Epithelial cell of esophagus (primary cell): ENCODE measurements at regions not wholly inside any gene's neighbourhood (a gene's known extent, or its start where the extent isn't known, plus 50 kb on each side); places are given as distances from the start of the nearest gene placed in this dataset.

Experiments
- DNase-seq: peaks from one replicate; pipeline ENCODE4 v3.0.0; 2010; ENCODE audit warnings: low read depth
- H3K4me3 ChIP-seq: 2 replicates; pipeline ENCODE4 v1.5.1; 2011; ENCODE audit warnings: mild to moderate bottlenecking, low read length, control low read depth
- TF ChIP-seq, protein P1 (sequence below): IDR thresholded peaks from 2 replicates; pipeline ENCODE4 v1.5.1; 2011; ENCODE audit warnings: low read depth, mild to moderate bottlenecking, low read length, control low read depth, inconsistent platforms; ENCODE audit not compliant: insufficient read depth; ENCODE audit errors: missing control alignments

DNA sequence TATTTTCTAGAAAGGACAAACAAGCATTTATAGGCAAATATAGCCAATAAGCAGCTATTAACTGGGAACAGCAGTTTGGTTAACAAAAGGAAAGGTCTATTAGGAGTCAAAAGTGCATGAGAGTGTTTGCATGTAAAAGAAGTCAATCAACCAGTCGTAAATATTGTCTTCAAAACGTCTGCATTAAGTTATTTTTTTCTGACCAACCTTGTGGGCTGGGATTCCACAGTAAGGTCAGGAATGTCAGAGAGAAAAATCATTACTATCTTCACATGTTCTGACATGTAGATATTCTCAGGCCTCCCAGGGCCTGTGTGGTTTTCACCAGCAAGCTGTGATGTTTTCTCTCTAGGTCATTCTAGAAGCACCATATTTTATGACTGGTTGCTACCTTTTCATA lies 922.5 kb downstream of the SUCLG1 start:
- no peak overlapping the region for H3K4me3 ChIP-seq
- TF ChIP-seq, protein P1, sequence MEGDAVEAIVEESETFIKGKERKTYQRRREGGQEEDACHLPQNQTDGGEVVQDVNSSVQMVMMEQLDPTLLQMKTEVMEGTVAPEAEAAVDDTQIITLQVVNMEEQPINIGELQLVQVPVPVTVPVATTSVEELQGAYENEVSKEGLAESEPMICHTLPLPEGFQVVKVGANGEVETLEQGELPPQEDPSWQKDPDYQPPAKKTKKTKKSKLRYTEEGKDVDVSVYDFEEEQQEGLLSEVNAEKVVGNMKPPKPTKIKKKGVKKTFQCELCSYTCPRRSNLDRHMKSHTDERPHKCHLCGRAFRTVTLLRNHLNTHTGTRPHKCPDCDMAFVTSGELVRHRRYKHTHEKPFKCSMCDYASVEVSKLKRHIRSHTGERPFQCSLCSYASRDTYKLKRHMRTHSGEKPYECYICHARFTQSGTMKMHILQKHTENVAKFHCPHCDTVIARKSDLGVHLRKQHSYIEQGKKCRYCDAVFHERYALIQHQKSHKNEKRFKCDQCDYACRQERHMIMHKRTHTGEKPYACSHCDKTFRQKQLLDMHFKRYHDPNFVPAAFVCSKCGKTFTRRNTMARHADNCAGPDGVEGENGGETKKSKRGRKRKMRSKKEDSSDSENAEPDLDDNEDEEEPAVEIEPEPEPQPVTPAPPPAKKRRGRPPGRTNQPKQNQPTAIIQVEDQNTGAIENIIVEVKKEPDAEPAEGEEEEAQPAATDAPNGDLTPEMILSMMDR = no peak
- DNase-seq = peak; percentile 48

- no peak for DNase-seq
- H3K4me3 ChIP-seq = no peak overlapping the region
- TF ChIP-seq, protein P1 = no peak
These were observed 924.7 kb downstream of the SUCLG1 start for GRCh38 chr2:83534416-83534815.

DNA sequence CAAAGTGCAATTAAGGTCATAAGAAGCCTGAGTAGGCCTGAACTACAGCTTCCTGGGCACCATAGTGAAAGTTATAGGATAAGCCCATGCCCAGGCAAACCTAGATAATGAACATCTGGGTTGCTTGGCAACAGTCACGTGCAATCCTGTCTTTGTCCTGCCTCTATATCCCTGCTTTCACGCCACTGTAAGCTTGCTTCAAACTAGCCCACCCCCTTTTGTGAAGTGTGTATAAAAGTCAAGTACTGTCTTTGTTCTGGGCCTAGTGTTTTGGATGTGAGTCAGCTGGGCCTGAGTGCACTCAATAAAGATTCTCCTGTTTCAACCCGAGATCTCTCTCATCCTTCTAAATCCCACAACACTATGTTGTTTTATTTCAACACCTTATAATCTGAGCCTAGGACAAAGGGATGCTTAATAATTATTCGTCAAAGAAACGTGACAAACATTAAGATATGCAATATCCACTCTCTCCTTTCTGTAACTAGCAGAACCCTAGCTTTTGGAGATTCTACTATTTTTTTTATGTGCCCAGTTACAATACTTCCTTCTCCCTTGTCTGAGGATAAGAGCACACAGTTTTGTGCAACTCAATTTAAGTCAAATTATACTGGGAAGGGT lies 927.8 kb downstream of the SUCLG1 start:
- DNase-seq = no peak
- TF ChIP-seq, protein P1 = no peak
- no peak overlapping the region for H3K4me3 ChIP-seq

- H3K4me3 ChIP-seq = no peak overlapping the region
- TF ChIP-seq, protein P1 = no peak
- no peak for DNase-seq
These were observed 930.3 kb downstream of the SUCLG1 start for GRCh38 chr2:83528767-83529166.

DNA sequence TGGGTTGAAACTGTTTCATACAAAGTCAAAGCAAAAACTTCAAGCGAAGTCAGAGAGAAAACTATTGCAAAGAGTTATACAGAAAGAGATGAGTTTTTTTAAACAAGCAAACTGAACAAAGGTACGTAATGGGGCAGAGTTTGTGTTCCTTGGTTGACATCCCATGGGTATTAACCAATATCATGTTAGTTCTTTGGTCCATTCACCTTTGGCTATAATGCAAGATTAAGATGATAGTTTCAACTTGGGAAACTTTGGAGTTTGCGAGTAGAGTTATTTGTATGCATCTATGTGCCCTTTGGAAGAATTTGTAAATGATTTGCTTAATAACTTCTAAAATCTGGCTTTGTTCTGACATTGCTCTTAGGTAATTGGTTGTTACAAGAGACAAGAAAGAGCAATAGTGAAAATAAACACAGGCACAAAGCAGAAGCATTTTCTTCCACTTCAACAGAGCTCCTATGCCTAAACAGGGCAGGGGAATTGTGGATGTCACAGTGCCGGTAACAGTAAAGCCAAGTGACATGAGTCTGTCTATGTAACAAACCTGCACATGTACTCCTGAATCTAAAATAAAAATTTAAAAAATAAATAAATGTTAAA lies 936.1 kb downstream of the SUCLG1 start:
- TF ChIP-seq, protein P1 = no peak
- H3K4me3 ChIP-seq = no peak overlapping the region
- DNase-seq = no peak

DNA sequence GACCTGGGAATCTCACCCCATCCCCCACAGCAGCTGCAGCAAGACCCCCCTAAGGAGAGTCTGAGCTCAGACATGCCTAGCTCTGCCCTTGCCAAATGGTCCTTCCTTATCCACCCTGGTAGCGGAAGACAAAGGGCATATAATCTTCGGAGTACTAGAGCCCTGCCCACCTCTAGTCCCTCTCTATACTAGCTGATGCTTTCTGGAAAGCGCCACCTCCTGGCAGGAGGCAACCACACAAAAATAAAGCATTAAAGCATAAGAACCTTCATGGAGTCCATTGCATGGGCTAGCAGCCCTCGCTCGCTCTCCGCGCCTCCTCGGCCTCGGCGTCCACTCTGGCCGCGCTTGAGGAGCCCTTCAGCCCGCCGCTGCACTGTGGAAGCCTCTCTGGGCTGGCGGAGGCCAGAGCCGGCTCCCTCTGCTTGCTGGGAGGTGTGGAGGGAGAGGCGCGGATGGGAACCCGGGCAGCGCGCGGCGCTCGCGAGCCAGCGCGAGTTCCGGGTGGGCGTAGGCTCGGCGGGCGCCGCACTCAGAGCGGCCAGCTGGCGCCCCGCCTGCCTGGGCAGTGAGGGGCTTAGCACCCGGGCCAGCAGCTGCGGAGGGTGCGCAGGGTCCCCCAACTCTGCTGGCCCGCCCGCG lies 941.2 kb downstream of the SUCLG1 start:
- no peak for DNase-seq
- TF ChIP-seq, protein P1 = no peak
- no peak overlapping the region for H3K4me3 ChIP-seq

DNA sequence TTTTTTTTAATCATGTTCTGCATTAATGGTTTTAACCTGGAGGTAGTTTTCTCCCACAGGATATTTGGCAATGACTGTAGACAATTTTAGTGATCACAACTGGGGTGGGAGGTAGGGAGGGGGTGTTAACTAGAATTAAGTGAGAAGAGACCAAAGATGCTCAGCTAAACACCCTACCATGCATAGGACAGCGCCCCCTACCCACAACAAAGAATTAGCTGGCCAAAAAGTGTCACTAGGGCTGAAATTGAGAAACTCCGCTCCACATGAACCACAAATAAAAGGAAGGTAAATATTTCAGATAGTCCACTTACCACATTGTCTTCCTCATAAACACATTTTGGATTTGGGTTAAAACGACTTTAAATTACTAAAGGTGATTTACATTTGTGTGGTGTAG lies 942.6 kb downstream of the SUCLG1 start:
- TF ChIP-seq, protein P1 = no peak
- DNase-seq = no peak
- H3K4me3 ChIP-seq = no peak overlapping the region
